ENCODE measurements at regions not wholly inside any gene's neighbourhood (a gene's known extent, or its start where the extent isn't known, plus 50 kb on each side); places are given as distances from the start of the nearest gene placed in this dataset.

DNA sequence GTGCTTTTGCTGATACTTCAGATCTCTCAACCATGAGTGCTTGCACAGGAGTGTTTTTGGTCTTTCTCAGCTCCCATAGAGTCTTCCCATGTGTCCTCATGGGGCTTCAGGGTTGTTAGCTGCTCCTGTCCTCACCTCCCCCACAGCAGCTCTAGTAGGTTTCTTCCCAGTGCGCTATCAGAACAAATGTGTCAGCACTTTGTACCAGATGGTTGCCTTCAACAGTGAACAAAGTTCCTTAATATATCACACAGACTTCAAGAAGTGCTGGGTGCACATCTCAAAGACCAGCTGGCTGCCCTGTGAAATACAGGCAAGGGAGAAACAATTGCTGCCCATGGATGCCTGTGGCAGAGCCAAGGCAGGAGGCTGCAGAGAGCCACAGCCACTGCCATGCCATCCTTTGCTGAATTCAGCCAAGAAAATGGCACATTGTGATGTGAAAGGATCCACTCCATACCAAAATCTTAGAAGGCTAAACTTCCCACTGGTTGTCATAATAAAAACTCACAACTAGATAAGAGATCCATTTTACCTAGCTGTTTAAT is 471.3 kb downstream of the C6orf118 start:
- DNase-seq: no peak

DNA sequence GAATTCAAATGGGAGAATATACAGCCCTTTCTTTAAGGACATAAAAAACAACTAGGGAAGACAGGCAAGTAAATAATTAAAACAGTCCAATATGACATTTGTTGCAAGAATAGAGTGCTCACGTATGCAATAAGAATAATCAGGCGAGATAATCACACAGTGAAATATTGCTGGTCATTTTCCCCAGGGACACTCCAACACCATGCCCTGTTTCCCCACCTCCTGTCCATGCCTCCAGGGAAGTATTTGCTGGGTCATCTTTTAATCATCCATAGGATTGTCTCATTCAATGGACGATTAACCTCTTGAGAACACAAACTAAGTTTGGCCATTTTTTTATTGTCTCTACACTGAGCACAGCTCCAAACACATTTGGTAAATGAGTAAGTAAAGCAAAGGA is 472.9 kb downstream of the C6orf118 start:
- no peak for DNase-seq

DNA sequence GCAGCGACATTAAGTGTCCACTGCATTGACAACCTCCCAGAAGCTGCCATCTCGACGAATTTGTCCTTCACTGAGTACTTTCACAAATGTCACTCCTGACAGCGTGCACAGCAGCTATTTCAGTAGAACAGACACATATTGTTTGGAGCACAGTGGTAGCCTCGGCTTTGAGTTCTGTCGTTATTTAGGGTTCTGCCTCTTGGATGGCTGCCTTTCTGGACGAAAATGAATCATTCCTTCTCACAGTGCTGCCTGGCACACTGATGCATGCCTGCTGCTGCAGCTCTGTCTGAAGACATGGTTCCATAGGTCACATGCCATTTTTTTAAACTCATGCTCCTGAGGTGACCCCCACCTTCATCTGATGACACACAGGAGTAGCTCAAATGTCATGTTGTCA is 477.0 kb downstream of the C6orf118 start:
- peak in 23 of 51 donors; percentile 4 to 72 (median 31) for DNase-seq

DNA sequence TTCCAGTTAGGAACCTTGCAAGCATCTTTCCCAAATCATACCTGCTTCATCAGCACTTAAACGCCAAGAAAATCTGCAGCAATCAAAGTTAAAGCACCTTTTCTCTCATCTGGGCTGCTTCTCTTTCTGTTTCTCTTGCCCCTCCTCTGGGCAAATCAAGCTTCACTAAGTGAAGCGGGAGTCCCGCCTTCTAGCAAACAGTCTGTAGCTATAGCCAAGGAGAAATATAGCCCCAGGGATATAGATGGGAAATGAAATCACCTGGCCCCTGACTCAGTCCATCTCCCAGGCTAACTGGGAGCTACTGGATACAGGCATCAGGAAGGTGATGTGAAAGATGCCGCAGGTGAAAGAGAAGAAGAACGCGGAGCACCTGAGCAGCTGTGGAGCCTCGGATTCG is 481.9 kb downstream of the C6orf118 start:
- DNase-seq: peak in 1 of 51 donors; percentile 13

DNA sequence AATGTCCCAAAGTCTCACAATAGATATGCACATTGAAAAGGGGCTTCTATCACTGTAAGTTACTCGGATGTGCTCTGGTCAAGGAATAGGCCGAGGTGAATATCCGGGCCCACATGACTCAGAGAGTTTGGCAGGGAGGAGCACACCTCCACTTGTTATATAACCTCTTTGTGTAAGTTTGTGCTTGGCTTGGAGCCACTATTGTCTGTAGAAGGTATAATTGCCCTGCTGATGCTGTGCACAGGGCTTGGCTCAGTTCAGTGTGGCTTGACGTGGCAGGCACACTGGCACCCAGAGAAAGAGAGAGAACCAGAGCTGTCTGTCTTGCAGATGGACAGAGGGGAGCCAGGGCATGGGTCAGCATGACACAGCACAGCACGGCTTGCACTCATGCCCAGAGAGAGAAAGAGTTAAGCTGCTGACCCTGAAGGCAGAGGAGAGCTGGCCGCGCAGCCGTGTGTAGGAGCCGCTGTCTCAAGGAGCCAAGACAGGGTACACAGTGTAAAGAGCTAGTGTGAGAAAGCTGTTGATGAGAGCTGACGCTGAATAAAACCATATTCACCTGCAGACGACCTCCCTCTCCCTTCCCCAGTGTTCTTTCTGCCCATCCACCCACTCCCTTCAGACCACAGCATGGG is 482.5 kb downstream of the C6orf118 start:
- DNase-seq: peak in 10 of 51 donors; percentile 3 to 35 (median 14)

DNA sequence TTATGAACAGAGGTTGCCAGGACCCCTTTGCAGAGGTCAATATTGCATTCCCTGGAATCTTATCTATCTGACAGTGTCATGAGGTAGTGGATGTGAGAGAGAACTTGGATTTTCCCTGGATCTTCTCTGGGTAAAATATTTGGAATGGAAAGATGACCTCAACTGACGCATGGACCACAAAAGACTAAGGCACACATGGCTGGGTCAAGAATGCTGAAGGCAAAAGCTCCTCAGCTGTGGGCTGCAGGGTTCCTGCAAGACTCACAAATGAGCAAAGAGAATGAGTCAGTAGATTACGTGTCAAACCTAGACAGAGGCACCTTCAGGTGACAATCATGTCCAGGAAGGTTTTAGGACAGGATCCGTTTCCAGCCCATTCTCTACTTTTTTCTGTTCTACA is 484.0 kb downstream of the C6orf118 start:
- no peak for DNase-seq

DNA sequence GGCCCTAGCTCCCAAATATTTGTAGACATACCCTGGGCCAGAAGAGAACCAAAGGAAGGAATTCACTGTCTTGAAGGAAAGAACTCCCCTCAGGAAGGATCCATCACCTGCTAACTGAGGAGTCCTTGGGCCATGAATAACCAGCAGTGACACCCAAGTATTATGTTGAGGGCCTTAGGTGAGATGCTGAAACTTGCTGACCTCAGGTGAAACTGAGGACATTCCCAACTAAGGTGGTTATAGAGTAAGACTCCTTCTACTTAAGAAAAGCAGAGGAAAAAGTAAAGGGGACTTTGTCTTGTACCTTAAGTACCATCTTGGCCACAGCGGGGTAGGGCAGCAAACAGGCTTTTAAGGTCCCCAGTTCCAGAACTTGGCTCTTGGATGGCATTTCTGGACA is 491.7 kb downstream of the C6orf118 start:
- DNase-seq: no peak

DNA sequence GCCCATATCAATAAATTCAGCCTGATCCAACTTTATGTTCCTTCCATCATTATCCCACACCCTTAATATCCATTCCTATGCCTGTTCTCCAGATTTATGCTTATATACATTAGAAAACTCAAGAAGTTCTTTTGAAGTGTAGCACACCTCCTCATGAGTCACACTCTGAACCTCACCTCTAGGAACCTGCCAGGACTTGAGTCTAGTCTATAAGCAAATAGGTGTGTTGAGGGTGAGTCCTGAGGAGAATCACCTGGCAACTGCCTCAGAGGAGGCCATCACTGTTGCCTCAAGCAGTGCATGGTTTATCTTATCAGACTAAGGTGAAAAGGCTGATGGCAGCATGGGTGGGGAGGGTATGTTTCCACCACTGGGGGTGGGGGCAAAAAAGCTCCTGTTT is 496.7 kb downstream of the C6orf118 start:
- DNase-seq: no peak

DNA sequence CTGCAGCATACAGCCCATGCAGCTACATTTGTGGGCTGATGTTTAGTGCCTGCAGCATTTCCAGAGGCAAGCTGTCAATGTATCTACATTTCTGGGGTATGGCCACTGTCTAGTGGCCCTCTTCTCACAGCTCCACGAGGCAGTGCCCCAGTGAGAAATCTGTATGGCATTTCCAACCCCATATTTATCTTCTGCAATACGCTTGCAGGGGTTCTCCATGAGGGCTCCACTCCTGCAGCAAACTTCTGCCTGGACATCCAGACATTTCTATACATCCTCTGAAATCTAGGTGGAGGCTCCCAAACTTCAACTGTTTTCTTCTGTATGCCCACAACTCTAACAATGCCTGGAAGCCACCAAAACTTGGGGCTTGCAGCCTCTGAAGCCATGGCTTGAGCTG is 502.3 kb downstream of the C6orf118 start:
- DNase-seq: no peak

DNA sequence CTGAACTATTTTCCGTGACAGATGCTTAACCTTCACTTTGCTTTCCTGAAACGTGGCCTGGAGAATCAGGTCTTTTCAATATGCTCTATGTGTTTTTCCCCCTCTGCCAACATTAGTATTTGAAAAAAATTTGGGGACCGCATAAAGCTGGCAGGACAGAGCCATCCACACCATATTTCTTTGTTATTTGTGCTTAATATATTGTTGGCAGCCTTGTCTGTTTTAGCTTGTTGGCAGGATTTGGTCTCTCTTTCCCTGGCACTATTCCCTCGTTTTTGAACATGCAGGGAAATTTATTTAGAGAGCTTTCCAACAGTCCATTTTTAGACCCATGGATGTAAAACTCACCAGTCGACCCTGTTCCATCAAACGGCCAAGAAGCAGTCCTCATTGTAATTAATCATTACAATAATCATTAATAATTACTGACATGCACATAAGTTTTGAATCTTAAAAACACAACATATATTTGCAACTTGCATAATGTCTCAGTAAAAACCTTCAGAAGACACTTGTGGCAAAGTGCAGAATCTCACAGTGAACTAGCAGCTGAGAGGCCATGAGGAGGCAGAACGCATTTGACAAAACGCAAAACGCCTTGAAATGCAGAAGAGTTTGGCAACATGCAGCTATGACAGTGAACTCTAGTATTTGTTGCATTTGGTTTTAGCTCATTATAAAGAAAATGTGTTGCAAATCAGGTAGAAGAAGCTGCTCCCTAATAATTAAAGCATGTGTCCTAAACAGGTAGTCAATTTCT is 514.2 kb downstream of the C6orf118 start:
- no peak for DNase-seq

DNA sequence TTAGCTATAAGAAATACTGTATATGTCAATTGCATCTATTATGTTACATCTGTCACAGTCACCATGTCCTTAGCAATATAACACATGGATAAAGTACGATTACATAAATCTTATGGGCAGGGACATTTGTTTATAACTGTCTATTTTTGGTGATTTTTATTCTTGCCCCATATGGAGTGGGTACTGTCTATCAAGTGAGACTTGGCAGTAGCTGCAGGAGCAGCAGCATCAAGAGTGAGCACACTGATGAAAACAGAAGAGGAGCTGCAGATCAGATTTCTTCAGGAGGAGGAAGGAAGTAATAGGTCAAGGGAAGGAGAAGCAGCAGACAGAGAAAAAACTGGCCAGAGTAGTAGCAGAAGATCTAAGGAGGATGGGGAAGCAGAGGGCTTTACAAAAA is 516.7 kb downstream of the C6orf118 start:
- no peak for DNase-seq

DNA sequence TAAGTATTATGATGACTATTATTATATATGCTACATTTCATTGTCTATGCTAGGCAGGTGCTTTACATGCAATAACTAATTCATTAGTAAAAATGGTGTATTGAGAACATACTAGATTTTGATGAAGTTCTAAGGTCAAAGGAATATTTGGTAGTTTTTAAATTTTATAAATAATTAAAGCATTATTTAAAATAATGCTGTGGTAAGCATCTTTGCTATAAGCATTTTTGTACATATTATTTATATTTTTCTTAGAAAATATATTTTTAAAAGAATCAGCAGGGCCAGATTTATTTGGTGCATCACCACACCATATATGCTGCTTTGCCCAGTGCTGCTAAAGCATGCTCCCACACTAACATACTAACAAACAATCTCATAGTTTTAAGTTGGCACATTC is 517.9 kb downstream of the C6orf118 start:
- no peak for DNase-seq

DNA sequence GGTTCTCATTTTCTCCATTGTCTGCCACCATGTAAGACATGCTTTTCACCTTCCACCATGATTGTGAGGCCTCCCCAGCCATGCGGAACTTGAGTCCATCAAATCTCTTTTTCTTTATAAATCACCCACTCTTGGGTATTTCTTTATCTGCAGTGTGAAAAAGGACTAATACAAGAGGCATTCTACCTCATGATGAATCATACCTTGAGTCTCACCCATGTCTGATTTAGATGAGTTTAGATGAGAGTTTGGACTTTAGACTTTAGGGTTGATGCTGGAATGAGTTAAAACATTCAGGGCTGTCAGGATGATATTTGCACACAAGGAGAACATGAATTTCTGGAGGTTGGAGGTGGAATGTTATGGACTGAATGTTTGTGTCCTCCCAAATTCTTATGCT is 545.6 kb downstream of the C6orf118 start:
- DNase-seq: no peak

DNA sequence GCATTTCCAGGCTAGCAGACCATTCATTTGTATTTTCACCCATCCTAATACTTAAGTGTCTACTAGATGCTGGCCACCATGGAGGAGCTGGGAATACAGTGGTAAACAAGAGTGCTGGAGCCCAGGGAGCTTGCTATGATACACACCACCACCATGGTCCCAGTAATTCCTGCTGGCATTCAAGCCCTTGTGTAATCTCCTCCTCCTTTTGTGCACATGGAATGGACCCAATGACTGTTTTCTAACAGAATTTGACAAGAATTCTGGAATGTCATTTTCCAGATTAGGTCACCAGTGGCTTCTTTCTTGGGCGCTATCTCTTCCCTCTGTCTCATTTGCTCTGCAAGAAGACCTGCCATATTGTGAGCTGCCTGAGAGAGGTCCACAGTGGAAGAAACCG is 552.0 kb downstream of the C6orf118 start:
- no peak for DNase-seq

DNA sequence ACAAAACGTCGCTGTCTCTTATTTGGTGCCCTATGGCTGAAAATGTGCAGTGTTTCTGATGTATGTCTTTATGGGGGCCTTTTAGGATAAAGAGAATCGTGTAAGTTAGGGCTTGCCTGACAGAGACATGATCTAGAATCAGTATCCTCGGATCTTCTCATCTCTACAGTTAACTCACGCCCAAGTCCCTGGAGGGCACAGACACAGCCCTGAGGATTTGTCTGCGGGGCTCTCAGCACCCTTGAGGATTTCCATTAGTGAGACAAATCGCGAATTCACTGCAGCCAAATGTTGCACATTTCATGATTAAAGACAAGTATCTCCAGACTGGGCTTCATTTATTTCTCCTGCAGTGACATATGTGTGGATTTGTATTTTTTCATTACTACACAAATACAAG is 552.7 kb downstream of the C6orf118 start:
- DNase-seq: no peak

DNA sequence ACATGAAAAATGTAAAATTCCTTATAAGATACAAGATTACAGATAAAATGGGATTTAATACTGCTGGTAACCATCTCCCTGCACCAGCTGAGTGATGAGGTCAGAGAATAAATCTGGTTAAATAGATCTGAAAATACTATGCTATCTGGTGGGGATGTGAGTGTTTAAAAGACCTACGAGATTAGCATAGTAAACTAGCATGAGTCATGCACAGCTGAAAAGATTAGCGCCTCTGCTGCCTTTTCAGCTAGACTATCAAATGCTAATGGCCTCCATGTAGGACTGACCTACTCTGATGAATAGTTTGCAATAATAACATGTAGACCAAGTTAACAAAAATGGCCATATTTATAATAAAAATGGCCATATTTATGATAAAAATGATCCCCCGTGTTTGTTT is 553.3 kb downstream of the C6orf118 start:
- no peak for DNase-seq

DNA sequence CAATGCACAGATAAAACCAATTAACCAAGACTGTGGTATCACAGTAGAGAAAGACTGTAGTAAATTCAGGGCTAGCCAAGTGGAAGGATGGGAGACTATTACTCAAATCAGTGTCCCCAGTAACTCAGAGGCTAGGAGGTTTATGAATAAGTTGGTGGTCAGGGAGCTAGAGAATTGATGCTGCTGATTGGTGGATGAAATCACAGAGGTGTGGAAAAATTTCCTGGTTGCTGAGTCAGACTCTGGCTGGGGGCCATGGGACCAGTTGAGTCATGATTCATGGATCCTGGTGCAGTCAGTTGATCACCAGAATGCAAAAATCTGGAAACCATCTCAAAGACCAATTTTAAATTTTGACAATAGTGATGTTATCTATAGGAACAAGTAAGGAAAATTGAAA is 555.9 kb downstream of the C6orf118 start:
- DNase-seq: no peak

DNA sequence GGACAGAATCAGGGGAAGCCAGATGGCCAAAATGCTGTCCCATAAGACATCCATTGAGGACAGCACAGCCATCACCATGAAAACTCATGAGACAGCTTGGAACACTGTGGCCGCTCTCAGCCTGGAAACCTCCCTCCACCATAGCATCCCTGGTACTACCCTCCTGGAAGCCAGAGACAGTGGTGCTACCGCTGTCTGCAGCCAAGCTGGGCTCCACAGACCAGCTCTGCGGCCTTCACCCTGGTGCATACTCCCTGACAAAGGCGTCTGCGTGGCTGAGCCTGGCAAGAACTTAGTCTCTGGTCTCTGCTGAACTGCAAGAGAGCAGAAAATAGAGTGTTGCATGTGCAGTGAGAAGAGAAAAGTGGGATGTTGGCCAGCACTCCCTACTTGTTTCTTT is 558.0 kb downstream of the C6orf118 start:
- DNase-seq: no peak

DNA sequence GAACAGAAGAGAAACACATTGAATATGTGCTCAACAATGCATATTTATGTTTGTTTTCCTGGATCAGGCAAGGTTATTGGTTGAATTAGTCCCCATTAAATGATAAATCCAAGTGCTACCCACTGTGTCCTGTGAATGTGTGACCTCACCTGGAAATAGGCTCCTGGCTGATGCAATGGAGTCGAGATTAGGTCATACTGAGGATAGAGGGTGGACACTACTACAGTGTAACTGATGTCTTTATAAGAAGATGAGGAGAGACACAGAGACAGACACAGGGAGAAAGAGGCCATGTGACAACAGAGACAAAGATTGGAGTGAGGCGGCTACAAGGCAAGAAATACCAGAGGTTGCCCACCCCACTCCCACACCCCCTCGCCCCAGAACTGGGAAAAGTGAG is 559.3 kb downstream of the C6orf118 start:
- no peak for DNase-seq

DNA sequence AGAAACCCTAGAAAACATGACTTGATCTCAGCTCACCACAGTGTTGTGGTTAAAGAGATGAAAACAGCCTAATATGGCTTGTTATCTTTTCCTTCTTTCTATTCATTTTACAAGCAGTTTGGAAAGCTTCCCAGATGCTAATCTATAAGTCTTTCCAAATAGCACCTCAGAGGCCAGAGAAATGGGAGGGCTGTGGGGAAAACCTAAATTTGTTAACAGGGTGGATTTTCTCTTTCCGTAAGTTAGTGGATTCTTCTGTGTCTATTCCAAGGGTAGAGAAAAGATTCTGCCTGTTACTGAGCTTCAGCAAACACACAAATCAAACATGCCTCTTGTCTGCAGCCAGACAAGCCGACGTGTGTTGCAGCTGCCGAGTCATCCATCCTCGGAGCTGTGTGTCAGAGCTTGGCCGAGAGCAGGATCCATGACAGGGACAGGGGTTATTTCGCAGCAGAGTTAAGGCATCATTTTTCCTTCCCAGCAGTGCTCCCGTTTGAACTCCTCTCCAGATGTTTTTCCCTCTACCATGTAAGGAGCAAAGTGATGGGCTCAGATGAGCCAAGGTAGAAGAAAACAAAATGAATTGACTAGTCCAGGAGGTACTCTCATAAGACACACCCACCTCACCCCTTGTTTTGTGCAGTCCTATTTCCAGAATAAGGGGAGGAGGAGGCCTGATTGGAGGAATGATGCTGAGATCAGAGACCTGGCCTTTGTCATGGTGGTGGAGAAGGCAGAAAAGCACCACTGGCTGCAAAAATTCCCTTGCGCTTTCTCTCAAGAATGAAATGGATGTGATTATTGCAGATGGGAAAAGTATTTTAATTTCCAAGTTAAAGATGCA is 560.0 kb downstream of the C6orf118 start:
- peak in 12 of 51 donors; percentile 3 to 54 (median 8) for DNase-seq

DNA sequence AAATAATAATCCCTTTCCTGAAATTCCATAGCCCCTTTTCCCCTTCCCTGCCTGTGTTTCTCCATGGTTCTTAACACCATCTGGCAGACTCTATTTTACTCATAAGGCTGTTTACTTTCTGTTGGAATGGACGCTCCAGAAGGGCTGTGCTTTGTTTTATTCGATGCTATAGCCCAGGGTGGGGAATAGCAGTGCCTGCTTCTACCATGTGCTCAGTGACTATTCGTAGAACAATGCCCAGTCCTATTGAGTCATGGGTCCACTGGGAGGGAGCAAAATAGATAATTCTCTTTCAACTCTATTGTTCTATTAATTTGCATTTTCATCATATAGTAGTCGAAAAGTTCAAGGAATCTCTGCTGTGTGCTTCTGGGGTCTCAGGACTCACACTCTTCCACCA is 565.1 kb downstream of the C6orf118 start:
- DNase-seq: no peak

DNA sequence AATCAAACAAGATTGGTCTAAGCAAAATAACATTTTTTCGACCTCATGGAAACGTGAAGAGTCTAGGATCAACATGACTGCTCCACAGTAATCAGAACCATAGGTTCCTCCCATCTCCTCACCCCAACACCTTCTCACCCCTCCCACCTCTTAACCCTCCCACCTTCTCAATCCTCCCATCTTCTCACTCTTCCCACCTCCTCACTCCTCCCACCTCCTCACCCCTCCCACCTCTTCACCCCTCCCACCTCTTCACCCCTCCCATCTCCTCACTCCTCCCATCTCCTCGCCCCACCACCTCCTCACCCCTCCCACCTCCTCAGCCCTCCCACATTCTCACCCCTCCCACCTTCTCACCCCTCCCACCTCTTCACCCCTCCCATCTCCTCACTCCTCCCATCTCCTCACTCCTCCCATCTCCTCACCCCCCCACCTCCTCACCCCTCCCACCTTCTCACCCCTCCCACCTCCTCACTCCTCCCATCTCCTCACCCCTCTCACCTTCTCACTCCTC is 567.4 kb downstream of the C6orf118 start:
- no peak for DNase-seq

All from hypothalamus (tissue), 51 donors.